ENCODE measurements at regions not wholly inside any gene's neighbourhood (a gene's known extent, or its start where the extent isn't known, plus 50 kb on each side); places are given as distances from the start of the nearest gene placed in this dataset.
A peak's percentile ranks its signal among the peaks of the same experiment; 100 is the strongest.

DNA sequence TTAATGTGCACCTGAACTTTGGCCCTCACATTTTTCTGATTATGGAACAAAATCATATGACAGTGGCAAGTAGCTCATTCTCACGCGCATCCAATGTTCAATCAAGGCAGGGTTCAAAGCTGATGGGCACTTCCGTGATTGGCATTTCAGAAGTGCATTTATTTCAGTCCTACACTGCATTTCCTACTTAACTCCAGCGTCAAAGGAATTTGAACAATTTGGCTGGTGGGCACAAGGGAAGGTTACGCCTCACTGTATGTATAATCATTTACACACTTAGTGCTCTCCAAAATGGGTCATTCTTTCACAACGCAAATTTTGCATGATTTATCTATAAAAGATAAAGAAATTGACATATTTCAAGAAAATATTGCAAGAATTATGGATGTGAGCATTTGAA lies 167.9 kb upstream of the VLDLR start:
- no peak for DNase-seq (ENCODE audit: low read depth)

- DNase-seq (ENCODE audit: low read depth): no peak
Observed at GRCh38 chr9:2459756-2460155, 161.8 kb upstream of the VLDLR start.

DNA sequence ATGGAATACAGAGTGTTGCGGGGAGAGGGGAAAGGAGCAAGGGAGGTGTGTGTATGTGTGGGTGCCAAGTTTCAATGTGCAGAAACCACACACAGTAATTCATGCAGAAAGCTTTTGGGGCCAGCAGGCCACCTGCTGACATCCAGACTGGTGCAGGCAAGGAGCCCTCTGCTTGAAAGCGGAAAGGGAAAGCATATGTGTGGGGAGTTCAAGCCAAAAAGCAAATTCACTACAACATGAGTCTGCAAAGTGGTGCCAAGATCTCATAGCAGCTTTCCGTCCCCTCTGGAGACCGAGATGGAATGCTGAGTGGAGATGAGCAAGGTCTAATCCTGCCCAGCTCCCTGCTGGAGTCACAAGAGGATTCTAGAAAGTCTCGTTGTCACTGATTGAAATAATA lies 159.7 kb upstream of the VLDLR start:
- no peak for DNase-seq (ENCODE audit: low read depth)

GRCh38 chr9:2464624-2465023 lies 157.0 kb upstream of the VLDLR start:
- DNase-seq (ENCODE audit: low read depth): no peak

GRCh38 chr9:2465516-2465915 lies 156.1 kb upstream of the VLDLR start:
- no peak for DNase-seq (ENCODE audit: low read depth)

- DNase-seq (ENCODE audit: low read depth): no peak
Observed at GRCh38 chr9:2465921-2466460, 155.6 kb upstream of the VLDLR start.

DNA sequence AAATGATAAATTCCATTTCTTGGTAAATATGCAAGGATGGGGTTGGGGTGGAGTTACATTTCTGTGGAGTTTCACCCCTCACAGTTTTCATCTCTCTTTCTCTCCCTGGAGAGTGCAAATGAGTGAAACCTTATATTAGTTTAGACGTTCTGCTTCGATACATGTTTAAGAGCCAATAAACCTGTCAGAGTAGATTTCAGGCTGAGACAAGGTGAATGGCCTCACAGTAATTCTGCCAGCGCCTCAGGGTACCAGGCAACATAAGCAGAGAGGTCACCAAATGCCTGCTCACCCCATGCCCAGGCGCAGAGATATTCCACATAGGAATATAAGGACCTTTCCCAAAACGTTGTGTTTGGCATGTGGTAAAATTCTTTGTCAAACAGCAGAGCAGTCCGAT lies 154.9 kb upstream of the VLDLR start:
- DNase-seq (ENCODE audit: low read depth): no peak

DNA sequence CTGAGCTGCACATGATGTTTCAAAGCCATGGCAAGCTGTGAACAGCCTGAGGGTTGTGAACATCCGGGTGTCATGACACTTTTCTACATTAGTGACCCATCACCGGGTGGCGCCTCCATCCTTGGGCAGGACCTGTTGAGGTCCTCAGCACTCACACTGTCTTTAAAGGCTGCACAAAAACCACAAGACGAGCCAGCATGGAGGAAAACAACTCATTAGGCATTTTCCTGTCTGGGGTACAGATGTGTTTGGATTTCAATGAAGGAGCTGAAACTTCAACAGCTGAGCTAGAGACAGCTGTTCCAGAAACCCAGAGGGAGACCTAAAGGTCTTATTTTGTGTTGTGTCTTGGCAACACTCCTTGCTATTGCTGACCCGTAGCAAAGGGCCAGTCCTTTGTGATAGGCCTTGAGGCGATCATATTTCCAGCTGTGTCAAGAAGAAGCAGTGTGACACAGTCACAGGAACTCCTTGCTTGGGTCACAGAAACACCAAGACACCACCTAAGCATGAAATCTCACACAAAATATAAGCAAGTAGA lies 151.8 kb upstream of the VLDLR start:
- no peak for DNase-seq (ENCODE audit: low read depth)

DNA sequence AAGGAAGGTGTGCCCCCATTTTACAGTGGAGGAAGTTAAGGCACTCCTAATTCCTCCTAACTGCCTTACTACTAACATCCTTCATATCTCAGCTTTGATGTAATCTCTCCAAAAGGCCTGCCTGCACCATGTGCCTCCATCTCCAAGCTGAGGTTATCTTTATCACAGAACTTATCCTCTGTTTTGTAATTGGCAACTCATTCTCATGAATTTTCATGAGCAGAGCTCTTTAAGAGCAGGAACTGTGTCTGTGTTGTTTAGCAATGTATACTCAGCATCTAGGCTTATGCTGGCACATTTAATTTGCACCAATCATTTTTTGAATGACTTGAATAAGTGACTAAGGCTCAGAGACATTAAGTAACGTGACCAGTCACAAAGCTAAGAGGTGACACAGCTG lies 147.9 kb upstream of the VLDLR start:
- no peak for DNase-seq (ENCODE audit: low read depth)

GRCh38 chr9:2477755-2478154 lies 143.8 kb upstream of the VLDLR start:
- peak; percentile 24 for DNase-seq (ENCODE audit: low read depth)

DNA sequence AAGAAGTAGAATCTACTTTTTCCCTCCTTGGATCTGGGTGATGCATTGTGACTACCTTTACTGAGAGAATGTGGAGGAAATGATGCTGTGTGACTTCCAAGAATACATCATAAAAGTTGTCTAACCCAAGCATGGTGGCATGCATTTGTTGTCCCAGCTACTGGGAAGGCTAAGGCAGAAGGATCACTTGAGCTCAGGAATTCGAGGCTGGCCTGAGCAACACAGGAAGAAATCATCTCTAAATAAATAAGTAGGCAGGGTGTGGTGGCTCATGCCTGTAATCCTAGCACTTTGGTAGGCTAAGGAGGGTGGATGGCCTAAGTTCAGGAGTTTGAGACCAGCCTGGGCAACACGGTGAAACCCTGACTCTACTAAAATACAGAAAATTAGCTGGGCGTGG lies 143.2 kb upstream of the VLDLR start:
- DNase-seq (ENCODE audit: low read depth): no peak

DNA sequence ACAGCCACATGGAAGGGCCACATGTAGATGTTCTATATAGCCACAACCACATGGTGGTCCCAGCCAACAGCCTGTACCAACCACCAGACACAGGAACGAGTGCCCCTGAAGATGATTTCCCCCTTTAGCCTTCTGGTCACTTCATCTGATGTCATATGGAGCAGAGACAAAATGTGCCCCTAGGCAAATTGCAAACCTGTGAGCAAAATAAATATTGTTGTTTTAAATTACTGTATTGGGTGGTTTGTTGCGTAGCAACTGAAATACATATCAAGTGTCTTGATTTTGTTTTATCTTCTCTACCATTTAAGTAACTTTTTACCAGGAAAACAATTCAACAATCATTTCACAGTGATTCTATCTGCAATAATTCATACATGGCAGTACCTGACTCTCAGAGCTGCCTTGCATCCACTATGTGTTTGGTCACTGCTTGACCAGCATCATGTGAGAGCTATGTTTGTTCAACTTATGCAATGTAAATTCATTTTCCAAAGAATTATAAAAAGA lies 142.5 kb upstream of the VLDLR start:
- DNase-seq (ENCODE audit: low read depth): no peak

GRCh38 chr9:2480255-2480837 lies 141.2 kb upstream of the VLDLR start:
- DNase-seq (ENCODE audit: low read depth): no peak

- no peak for DNase-seq (ENCODE audit: low read depth)
Observed at GRCh38 chr9:2481216-2481615, 140.4 kb upstream of the VLDLR start.

GRCh38 chr9:2486988-2487387 lies 134.6 kb upstream of the VLDLR start:
- no peak for DNase-seq (ENCODE audit: low read depth)

DNA sequence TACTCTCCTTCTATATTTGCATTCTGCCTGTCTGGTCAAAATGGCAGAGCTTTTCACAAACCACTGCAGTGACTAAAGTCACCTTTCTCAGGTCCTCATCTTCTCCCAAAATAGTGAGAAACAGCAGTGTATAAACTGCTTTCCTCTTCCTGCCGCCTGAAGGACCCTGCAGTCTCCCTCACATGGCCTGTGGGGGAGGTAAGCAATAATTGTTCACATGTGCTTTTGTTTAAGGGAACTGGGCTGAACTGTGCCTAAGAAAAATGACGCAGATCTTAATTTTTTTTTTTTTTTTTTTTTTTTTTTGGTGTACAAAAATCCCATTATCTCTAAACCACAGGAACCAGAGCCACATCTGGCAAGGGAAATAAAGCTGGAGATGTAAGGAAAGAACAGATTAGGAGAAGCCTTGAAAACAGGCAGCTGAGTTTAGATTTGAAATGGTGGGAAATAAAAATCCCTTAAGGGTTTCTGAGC lies 131.7 kb upstream of the VLDLR start:
- DNase-seq (ENCODE audit: low read depth): no peak

DNA sequence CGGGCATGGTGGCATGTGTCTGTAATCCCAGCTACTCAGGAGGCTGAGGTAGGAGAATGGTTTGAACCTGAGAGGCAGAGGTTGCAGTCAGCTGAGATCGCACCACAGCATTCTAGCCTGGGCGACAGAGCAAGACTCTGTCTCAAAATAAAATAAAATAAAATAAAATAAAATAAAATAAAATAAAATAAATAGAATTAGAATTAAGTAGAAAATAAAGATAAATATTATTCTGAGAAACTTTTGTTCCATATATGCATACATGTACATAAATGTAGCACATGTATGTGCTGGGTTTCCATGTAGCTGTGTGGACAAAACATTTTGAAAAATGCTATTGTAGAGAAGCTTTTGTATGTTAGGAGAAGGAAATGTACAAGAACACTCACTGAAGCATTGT lies 129.4 kb upstream of the VLDLR start:
- no peak for DNase-seq (ENCODE audit: low read depth)

DNA sequence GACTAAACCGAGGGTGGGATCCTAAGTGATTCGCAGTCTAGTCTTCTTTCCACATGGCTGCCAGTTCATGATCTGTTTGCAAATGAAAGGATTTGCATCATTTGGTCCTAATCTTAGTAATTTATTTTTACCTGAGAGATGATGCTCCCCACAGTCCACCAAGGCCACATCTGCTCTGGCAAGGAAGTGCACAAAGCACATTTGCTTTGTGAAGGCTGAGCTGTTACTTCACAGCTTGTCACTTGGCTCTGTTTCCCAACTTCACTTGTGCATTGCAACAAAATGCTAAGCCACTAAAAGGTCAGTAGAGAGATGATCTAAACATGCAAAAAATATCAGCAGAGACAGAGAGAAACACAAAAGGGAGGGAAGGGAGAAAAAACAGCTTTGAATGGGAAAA lies 128.5 kb upstream of the VLDLR start:
- DNase-seq (ENCODE audit: low read depth): no peak

DNA sequence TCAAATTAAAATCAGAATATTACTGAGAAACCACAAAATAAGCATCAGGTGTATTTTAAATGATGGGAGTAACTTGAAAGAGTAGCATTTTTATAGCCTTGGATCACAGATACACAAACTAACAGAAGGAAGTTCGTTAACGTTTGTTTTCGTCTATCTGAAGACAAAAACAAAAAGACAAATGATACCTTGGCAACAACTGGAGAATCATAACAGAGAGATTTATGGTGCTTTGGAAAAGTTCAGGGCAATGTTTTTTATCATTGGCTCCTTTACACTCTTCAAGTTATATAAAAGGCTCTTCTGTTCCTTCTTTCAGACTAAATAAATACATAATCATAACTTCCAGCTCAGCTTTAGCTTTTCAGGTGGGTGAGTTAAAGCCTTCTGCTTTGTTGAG lies 128.1 kb upstream of the VLDLR start:
- DNase-seq (ENCODE audit: low read depth): no peak

GRCh38 chr9:2494562-2494961 lies 127.0 kb upstream of the VLDLR start:
- peak; percentile 55 for DNase-seq (ENCODE audit: low read depth)

GRCh38 chr9:2495221-2496005 lies 126.2 kb upstream of the VLDLR start:
- no peak for DNase-seq (ENCODE audit: low read depth)

DNA sequence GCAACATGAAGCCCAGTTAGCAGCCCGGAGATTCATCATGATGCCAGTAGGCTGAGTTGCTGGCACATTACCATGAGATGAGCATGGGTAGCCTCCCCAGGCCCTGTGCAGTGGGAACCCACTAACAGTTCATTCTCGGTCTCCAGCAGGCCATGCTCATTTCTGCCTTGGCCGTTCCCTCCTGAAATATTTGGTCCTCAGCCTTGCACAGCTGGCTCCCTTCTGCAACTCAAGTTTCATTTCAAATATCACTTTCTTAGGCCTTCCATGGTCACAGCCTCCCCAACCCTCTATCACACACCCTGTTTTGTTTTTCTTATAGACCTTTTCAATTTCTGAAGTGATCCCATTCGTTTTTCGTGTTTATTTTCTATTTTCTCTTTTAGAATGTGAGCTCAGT lies 125.4 kb upstream of the VLDLR start:
- DNase-seq (ENCODE audit: low read depth): no peak

- no peak for DNase-seq (ENCODE audit: low read depth)
Observed at GRCh38 chr9:2496934-2497333, 124.7 kb upstream of the VLDLR start.
